ENCODE measurements at regions not wholly inside any gene's neighbourhood (a gene's known extent, or its start where the extent isn't known, plus 50 kb on each side); places are given as distances from the start of the nearest gene placed in this dataset.

- TF ChIP-seq USF1 (IDR thresholded peaks at IDR 0.05; ENCODE audit: borderline replicate concordance, extremely low read length, insufficient read depth, low read depth, low read length) (no peak), RUNX3 (IDR thresholded peaks at IDR 0.05; ENCODE audit: low read length) (no peak), STAT3 (IDR thresholded peaks at IDR 0.05; ENCODE audit: low read depth, low read length) (no peak), IRF5 (IDR thresholded peaks at IDR 0.05; ENCODE audit: borderline replicate concordance) (no peak), ZNF217 (IDR thresholded peaks at IDR 0.05) (no peak), E4F1 (IDR thresholded peaks at IDR 0.05; ENCODE audit: borderline replicate concordance, partially characterized antibody) (no peak), BCL3 (IDR thresholded peaks at IDR 0.05; ENCODE audit: borderline replicate concordance, insufficient read depth, low read depth, low read length, poor library complexity, severe bottlenecking) (no peak), KAT2A (conservative IDR thresholded peaks at IDR 0.05; ENCODE audit: control insufficient read depth, low read depth, low read length) (no peak), HSF1 (IDR thresholded peaks at IDR 0.05; ENCODE audit: low read depth, low read length) (no peak), MYC (IDR thresholded peaks at IDR 0.05; ENCODE audit: insufficient read depth, insufficient read length, insufficient replicate concordance, low read length, severe bottlenecking) (no peak), BRCA1 (IDR thresholded peaks at IDR 0.05; ENCODE audit: low read depth, low read length) (no peak)
Observed at GRCh38 chr7:351256-351655, 61.3 kb downstream of the FOXL3 start (continued).

All from GM12878 (cell line).